ENCODE measurements at regions not wholly inside any gene's neighbourhood (a gene's known extent, or its start where the extent isn't known, plus 50 kb on each side); places are given as distances from the start of the nearest gene placed in this dataset.

DNA sequence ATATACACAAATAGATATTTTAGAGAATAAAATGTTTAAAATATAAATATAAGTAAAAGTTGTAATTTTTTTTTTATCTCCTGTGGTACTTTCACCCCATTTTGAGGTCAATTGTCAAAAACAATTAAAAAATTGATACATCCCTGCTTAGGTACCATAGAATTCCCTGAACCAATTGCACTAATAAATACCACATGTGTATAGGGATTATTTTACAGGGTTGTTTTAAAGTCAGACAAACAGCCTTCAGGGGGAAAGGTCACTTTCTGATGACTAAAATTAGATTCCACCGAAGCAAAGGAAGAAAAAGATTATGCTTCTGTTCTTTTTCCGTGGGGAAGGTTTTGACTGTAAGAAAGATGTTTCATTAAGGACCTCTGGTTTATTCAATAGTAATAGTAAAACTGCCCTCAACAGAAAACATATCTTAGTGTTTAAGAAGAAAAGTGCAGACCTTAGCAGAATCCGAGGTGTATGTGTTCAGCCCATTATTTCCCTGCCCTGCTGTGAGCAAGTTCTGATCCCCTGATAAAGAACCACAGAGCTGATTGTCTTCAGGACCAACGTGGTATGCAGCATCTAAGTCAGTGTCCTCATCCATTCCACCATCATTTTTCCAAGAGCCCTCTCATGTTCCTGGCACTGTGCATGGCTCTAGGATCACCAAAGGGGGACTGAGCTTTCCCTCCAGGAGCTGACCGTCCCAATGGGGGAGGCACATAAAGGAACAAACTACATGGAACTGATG lies 132.9 kb upstream of the IL12A start:
- Histone ChIP-seq H2AFZ (no peak overlapping the region), H3K4me3 (no peak overlapping the region), H3K9me2 (ENCODE audit: insufficient read depth) (no peaks in the 10 kb centered on the region), H3K36me3 (ENCODE audit: insufficient read depth) (no peaks in the 10 kb centered on the region), H4K20me1 (replicated peaks; ENCODE audit: insufficient read depth) (no peaks in the 10 kb centered on the region), H3K27me3 (ENCODE audit: insufficient read depth) (no peaks in the 10 kb centered on the region), H3F3A (replicated peaks; ENCODE audit: low read depth) (no peaks in the 10 kb centered on the region), H3K4me2 (no peak overlapping the region), H3K4me1 (ENCODE audit: insufficient read depth) (peaks cover 19% of the 10 kb centered on the region), H3K27ac (ENCODE audit: low read depth) (no peak overlapping the region), H3K79me2 (replicated peaks; ENCODE audit: insufficient read depth) (peaks cover 43% of the 10 kb centered on the region)
- H3K4me3 Mint-ChIP-seq, result no peak overlapping the region
- ATAC-seq, result no peak
- no peak for DNase-seq (ENCODE audit: low spot score)
- H3K27me3 Mint-ChIP-seq (ENCODE audit: insufficient read depth, low read depth, poor library complexity), result peaks cover 5% of the 10 kb centered on the region
- H3K27ac Mint-ChIP-seq, result no peak overlapping the region
- no peaks in the 10 kb centered on the region for H3K9me3 Mint-ChIP-seq
- peaks cover 45% of the 10 kb centered on the region for H3K4me1 Mint-ChIP-seq
- TF ChIP-seq JUNB (IDR thresholded peaks at IDR 0.05; ENCODE audit: unreplicated experiment) (no peak), STAT1 (IDR thresholded peaks at IDR 0.05; ENCODE audit: unreplicated experiment) (no peak), EZH2phosphoT487 (IDR thresholded peaks at IDR 0.05; ENCODE audit: unreplicated experiment) (no peak), CREB1 (CRISPR knock-in tag; IDR thresholded peaks at IDR 0.05; ENCODE audit: low read depth) (no peak), ZNF331 (CRISPR knock-in tag; IDR thresholded peaks at IDR 0.05; ENCODE audit: low read depth) (no peak), POLR2AphosphoS5 (IDR thresholded peaks at IDR 0.05; ENCODE audit: low read depth) (no peak), ZNF114 (CRISPR knock-in tag; IDR thresholded peaks at IDR 0.05) (no peak), EZH2 (IDR thresholded peaks at IDR 0.05; ENCODE audit: low read depth, unreplicated experiment) (no peak)
- TF ChIP-seq, protein P1, sequence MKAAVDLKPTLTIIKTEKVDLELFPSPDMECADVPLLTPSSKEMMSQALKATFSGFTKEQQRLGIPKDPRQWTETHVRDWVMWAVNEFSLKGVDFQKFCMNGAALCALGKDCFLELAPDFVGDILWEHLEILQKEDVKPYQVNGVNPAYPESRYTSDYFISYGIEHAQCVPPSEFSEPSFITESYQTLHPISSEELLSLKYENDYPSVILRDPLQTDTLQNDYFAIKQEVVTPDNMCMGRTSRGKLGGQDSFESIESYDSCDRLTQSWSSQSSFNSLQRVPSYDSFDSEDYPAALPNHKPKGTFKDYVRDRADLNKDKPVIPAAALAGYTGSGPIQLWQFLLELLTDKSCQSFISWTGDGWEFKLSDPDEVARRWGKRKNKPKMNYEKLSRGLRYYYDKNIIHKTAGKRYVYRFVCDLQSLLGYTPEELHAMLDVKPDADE (IDR thresholded peaks at IDR 0.05), result no peak
- TF ChIP-seq, protein P2, sequence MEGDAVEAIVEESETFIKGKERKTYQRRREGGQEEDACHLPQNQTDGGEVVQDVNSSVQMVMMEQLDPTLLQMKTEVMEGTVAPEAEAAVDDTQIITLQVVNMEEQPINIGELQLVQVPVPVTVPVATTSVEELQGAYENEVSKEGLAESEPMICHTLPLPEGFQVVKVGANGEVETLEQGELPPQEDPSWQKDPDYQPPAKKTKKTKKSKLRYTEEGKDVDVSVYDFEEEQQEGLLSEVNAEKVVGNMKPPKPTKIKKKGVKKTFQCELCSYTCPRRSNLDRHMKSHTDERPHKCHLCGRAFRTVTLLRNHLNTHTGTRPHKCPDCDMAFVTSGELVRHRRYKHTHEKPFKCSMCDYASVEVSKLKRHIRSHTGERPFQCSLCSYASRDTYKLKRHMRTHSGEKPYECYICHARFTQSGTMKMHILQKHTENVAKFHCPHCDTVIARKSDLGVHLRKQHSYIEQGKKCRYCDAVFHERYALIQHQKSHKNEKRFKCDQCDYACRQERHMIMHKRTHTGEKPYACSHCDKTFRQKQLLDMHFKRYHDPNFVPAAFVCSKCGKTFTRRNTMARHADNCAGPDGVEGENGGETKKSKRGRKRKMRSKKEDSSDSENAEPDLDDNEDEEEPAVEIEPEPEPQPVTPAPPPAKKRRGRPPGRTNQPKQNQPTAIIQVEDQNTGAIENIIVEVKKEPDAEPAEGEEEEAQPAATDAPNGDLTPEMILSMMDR (conservative IDR thresholded peaks at IDR 0.05; ENCODE audit: low read depth in 2 of 2), result no peak
- TF ChIP-seq, protein P3, sequence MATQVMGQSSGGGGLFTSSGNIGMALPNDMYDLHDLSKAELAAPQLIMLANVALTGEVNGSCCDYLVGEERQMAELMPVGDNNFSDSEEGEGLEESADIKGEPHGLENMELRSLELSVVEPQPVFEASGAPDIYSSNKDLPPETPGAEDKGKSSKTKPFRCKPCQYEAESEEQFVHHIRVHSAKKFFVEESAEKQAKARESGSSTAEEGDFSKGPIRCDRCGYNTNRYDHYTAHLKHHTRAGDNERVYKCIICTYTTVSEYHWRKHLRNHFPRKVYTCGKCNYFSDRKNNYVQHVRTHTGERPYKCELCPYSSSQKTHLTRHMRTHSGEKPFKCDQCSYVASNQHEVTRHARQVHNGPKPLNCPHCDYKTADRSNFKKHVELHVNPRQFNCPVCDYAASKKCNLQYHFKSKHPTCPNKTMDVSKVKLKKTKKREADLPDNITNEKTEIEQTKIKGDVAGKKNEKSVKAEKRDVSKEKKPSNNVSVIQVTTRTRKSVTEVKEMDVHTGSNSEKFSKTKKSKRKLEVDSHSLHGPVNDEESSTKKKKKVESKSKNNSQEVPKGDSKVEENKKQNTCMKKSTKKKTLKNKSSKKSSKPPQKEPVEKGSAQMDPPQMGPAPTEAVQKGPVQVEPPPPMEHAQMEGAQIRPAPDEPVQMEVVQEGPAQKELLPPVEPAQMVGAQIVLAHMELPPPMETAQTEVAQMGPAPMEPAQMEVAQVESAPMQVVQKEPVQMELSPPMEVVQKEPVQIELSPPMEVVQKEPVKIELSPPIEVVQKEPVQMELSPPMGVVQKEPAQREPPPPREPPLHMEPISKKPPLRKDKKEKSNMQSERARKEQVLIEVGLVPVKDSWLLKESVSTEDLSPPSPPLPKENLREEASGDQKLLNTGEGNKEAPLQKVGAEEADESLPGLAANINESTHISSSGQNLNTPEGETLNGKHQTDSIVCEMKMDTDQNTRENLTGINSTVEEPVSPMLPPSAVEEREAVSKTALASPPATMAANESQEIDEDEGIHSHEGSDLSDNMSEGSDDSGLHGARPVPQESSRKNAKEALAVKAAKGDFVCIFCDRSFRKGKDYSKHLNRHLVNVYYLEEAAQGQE (IDR thresholded peaks at IDR 0.05; ENCODE audit: unreplicated experiment), result no peak
- TF ChIP-seq, protein P4, sequence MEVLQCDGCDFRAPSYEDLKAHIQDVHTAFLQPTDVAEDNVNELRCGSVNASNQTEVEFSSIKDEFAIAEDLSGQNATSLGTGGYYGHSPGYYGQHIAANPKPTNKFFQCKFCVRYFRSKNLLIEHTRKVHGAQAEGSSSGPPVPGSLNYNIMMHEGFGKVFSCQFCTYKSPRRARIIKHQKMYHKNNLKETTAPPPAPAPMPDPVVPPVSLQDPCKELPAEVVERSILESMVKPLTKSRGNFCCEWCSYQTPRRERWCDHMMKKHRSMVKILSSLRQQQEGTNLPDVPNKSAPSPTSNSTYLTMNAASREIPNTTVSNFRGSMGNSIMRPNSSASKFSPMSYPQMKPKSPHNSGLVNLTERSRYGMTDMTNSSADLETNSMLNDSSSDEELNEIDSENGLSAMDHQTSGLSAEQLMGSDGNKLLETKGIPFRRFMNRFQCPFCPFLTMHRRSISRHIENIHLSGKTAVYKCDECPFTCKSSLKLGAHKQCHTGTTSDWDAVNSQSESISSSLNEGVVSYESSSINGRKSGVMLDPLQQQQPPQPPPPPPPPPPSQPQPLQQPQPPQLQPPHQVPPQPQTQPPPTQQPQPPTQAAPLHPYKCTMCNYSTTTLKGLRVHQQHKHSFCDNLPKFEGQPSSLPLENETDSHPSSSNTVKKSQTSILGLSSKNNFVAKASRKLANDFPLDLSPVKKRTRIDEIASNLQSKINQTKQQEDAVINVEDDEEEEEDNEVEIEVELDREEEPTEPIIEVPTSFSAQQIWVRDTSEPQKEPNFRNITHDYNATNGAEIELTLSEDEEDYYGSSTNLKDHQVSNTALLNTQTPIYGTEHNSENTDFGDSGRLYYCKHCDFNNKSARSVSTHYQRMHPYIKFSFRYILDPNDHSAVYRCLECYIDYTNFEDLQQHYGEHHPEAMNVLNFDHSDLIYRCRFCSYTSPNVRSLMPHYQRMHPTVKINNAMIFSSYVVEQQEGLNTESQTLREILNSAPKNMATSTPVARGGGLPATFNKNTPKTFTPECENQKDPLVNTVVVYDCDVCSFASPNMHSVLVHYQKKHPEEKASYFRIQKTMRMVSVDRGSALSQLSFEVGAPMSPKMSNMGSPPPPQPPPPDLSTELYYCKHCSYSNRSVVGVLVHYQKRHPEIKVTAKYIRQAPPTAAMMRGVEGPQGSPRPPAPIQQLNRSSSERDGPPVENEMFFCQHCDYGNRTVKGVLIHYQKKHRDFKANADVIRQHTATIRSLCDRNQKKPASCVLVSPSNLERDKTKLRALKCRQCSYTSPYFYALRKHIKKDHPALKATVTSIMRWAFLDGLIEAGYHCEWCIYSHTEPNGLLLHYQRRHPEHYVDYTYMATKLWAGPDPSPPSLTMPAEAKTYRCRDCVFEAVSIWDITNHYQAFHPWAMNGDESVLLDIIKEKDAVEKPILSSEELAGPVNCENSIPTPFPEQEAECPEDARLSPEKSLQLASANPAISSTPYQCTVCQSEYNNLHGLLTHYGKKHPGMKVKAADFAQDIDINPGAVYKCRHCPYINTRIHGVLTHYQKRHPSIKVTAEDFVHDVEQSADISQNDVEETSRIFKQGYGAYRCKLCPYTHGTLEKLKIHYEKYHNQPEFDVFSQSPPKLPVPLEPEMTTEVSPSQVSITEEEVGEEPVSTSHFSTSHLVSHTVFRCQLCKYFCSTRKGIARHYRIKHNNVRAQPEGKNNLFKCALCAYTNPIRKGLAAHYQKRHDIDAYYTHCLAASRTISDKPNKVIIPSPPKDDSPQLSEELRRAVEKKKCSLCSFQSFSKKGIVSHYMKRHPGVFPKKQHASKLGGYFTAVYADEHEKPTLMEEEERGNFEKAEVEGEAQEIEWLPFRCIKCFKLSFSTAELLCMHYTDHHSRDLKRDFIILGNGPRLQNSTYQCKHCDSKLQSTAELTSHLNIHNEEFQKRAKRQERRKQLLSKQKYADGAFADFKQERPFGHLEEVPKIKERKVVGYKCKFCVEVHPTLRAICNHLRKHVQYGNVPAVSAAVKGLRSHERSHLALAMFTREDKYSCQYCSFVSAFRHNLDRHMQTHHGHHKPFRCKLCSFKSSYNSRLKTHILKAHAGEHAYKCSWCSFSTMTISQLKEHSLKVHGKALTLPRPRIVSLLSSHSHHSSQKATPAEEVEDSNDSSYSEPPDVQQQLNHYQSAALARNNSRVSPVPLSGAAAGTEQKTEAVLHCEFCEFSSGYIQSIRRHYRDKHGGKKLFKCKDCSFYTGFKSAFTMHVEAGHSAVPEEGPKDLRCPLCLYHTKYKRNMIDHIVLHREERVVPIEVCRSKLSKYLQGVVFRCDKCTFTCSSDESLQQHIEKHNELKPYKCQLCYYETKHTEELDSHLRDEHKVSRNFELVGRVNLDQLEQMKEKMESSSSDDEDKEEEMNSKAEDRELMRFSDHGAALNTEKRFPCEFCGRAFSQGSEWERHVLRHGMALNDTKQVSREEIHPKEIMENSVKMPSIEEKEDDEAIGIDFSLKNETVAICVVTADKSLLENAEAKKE (CRISPR knock-in tag; IDR thresholded peaks at IDR 0.05), result no peak
- 0 out of 3 replicates have a peak, but pooled peaks cover 2% of the 10 kb centered on the region for H3K36me3 Mint-ChIP-seq (ENCODE audit: low read depth)
